ENCODE measurements at regions not wholly inside any gene's neighbourhood (a gene's known extent, or its start where the extent isn't known, plus 50 kb on each side); places are given as distances from the start of the nearest gene placed in this dataset.

DNA sequence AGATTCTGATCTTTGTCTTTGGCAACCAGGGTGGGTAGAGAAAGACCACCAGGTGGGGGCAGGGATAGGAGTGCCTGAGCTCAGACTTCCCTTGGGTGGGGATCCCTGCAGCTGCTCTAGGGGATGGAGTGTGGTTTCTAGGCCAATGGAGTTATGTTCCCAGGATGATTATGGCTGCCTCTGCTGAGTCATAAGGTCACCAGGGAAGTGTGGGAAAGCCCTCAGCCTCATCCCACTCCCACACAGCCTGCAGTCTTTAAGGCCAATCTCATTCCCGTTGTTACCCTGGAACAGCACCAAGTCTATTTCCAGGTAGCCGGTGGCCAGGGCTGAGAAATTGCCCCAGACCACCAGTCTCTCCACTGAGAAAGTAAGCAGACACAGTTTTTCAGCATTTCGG is 2269.3 kb upstream of the RAG2 start (continued):
- TF ChIP-seq, protein P1, sequence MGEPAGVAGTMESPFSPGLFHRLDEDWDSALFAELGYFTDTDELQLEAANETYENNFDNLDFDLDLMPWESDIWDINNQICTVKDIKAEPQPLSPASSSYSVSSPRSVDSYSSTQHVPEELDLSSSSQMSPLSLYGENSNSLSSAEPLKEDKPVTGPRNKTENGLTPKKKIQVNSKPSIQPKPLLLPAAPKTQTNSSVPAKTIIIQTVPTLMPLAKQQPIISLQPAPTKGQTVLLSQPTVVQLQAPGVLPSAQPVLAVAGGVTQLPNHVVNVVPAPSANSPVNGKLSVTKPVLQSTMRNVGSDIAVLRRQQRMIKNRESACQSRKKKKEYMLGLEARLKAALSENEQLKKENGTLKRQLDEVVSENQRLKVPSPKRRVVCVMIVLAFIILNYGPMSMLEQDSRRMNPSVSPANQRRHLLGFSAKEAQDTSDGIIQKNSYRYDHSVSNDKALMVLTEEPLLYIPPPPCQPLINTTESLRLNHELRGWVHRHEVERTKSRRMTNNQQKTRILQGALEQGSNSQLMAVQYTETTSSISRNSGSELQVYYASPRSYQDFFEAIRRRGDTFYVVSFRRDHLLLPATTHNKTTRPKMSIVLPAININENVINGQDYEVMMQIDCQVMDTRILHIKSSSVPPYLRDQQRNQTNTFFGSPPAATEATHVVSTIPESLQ (CRISPR knock-in tag; conservative IDR thresholded peaks at IDR 0.05) = no peak
- TF ChIP-seq, protein P2, sequence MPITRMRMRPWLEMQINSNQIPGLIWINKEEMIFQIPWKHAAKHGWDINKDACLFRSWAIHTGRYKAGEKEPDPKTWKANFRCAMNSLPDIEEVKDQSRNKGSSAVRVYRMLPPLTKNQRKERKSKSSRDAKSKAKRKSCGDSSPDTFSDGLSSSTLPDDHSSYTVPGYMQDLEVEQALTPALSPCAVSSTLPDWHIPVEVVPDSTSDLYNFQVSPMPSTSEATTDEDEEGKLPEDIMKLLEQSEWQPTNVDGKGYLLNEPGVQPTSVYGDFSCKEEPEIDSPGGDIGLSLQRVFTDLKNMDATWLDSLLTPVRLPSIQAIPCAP (CRISPR knock-in tag; IDR thresholded peaks at IDR 0.05; ENCODE audit: low read depth) = no peak
- TF ChIP-seq, protein P3, sequence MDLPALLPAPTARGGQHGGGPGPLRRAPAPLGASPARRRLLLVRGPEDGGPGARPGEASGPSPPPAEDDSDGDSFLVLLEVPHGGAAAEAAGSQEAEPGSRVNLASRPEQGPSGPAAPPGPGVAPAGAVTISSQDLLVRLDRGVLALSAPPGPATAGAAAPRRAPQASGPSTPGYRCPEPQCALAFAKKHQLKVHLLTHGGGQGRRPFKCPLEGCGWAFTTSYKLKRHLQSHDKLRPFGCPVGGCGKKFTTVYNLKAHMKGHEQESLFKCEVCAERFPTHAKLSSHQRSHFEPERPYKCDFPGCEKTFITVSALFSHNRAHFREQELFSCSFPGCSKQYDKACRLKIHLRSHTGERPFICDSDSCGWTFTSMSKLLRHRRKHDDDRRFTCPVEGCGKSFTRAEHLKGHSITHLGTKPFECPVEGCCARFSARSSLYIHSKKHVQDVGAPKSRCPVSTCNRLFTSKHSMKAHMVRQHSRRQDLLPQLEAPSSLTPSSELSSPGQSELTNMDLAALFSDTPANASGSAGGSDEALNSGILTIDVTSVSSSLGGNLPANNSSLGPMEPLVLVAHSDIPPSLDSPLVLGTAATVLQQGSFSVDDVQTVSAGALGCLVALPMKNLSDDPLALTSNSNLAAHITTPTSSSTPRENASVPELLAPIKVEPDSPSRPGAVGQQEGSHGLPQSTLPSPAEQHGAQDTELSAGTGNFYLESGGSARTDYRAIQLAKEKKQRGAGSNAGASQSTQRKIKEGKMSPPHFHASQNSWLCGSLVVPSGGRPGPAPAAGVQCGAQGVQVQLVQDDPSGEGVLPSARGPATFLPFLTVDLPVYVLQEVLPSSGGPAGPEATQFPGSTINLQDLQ (CRISPR knock-in tag; IDR thresholded peaks at IDR 0.05) = no peak
- TF ChIP-seq ZNF775 (CRISPR knock-in tag; IDR thresholded peaks at IDR 0.05; ENCODE audit: borderline replicate concordance) (no peak), HMG20B (CRISPR knock-in tag; conservative IDR thresholded peaks at IDR 0.05) (no peak), SP140L (CRISPR knock-in tag; IDR thresholded peaks at IDR 0.05; ENCODE audit: borderline replicate concordance) (no peak)

DNA sequence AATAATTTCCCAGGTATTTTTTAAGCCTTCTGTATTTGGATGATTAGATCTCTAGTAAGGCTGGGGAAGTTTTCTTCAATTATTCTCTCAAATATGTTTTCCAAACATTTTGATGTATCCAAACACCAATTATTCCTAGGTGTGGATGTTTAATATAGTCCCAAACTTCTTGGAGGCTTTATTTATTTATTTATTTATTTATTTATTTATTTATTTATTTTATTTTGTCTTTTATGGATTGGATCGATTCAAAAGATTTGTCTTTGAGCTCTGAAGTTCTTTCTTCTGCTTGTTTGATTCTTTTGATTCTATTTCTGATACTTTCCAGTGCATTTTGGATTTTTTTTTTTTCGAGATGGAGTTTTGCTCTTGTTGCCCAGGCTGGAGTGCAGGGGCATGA is 2267.9 kb upstream of the RAG2 start:
- POLR2A ChIA-PET = no interaction called here
- Histone ChIP-seq H3K27ac (ENCODE audit: extremely low read length, insufficient read depth, low read length) (no peak overlapping the region), H3K4me2 (ENCODE audit: low read depth, low read length) (no peak overlapping the region), H3K4me1 (ENCODE audit: insufficient read depth, low read length) (no peaks in the 10 kb centered on the region), H3K27me3 (ENCODE audit: control insufficient read depth in 1 of 2, insufficient read depth in 2 of 2, low read length in 2 of 2) (no peaks in the 10 kb centered on the region), H3K9ac (ENCODE audit: insufficient read depth, low read depth, low read length) (no peak overlapping the region), H3K79me2 (ENCODE audit: insufficient read depth, low read length) (no peaks in the 10 kb centered on the region), H3K4me3 (replicated peaks in 1 of 3; ENCODE audit: insufficient read depth in 1 of 3, low read depth in 2 of 3, low read length in 3 of 3) (no peak overlapping the region), H2AFZ (ENCODE audit: low read length) (no peak overlapping the region), H3K36me3 (replicated peaks in 1 of 2; ENCODE audit: control insufficient read depth in 1 of 2, insufficient read depth in 2 of 2, low read length in 2 of 2) (no peaks in the 10 kb centered on the region), H4K20me1 (ENCODE audit: insufficient read depth, low read length) (no peaks in the 10 kb centered on the region), H3K9me3 (ENCODE audit: low read length) (peaks cover 74% of the 10 kb centered on the region)
- in situ Hi-C loops (cut with HindIII; ENCODE audit: extremely low pct_ligation_motif_present, low pct_unique_long_range_greater_than_20kb) (no loop called here), intact Hi-C loops (cut with micrococcal nuclease; ENCODE audit: unreplicated experiment) (no loop called here)
- DNase-seq (ENCODE audit: low spot score) = no peak
- 2% methylated on average over 2 of the region's 2 CpGs for WGBS (ENCODE audit: low lambda C conversion rate)
- no peak for FAIRE-seq
- CTCF ChIA-PET (ENCODE audit: low intra/inter-chr PET ratio, low total read pairs) = no interaction called here
- BruUV-seq (replicated peaks) = no TSS peak
- no peak for ATAC-seq
- TF ChIP-seq ZNF232 (CRISPR knock-in tag; IDR thresholded peaks at IDR 0.05; ENCODE audit: borderline replicate concordance) (no peak), ZNF777 (CRISPR knock-in tag; IDR thresholded peaks at IDR 0.05) (no peak)
- TF ChIP-seq, protein P4, sequence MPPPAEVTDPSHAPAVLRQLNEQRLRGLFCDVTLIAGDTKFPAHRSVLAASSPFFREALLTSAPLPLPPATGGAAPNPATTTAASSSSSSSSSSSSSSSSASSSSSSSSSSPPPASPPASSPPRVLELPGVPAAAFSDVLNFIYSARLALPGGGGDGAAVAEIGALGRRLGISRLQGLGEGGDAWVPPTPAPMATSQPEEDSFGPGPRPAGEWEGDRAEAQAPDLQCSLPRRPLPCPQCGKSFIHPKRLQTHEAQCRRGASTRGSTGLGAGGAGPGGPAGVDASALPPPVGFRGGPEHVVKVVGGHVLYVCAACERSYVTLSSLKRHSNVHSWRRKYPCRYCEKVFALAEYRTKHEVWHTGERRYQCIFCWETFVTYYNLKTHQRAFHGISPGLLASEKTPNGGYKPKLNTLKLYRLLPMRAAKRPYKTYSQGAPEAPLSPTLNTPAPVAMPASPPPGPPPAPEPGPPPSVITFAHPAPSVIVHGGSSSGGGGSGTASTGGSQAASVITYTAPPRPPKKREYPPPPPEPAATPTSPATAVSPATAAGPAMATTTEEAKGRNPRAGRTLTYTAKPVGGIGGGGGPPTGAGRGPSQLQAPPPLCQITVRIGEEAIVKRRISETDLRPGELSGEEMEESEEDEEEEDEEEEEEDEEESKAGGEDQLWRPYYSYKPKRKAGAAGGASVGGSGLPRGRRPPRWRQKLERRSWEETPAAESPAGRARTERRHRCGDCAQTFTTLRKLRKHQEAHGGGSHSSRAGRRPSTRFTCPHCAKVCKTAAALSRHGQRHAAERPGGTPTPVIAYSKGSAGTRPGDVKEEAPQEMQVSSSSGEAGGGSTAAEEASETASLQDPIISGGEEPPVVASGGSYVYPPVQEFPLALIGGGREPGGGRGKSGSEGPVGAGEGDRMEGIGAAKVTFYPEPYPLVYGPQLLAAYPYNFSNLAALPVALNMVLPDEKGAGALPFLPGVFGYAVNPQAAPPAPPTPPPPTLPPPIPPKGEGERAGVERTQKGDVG (CRISPR knock-in tag; IDR thresholded peaks at IDR 0.05; ENCODE audit: borderline replicate concordance) = no peak
- TF ChIP-seq, protein P5, sequence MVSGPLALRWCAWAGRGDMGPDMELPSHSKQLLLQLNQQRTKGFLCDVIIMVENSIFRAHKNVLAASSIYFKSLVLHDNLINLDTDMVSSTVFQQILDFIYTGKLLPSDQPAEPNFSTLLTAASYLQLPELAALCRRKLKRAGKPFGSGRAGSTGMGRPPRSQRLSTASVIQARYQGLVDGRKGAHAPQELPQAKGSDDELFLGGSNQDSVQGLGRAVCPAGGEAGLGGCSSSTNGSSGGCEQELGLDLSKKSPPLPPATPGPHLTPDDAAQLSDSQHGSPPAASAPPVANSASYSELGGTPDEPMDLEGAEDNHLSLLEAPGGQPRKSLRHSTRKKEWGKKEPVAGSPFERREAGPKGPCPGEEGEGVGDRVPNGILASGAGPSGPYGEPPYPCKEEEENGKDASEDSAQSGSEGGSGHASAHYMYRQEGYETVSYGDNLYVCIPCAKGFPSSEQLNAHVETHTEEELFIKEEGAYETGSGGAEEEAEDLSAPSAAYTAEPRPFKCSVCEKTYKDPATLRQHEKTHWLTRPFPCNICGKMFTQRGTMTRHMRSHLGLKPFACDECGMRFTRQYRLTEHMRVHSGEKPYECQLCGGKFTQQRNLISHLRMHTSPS (CRISPR knock-in tag; IDR thresholded peaks at IDR 0.05; ENCODE audit: low read depth) = no peak
- TF ChIP-seq, protein P6, sequence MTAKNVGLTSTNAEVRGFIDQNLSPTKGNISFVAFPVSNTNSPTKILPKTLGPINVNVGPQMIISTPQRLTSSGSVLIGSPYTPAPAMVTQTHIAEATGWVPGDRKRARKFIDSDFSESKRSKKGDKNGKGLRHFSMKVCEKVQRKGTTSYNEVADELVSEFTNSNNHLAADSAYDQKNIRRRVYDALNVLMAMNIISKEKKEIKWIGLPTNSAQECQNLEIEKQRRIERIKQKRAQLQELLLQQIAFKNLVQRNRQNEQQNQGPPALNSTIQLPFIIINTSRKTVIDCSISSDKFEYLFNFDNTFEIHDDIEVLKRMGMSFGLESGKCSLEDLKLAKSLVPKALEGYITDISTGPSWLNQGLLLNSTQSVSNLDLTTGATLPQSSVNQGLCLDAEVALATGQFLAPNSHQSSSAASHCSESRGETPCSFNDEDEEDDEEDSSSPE (CRISPR knock-in tag; IDR thresholded peaks at IDR 0.05) = no peak

Measured in HepG2 (cell line).